Activated CD4-positive, CD25-positive, alpha-beta regulatory T cell treated with anti-CD3 and anti-CD28 coated beads, Interleukin-2, amount 50 U/mL, for 24 hours (primary cell): ENCODE measurements at regions not wholly inside any gene's neighbourhood (a gene's known extent, or its start where the extent isn't known, plus 50 kb on each side); places are given as distances from the start of the nearest gene placed in this dataset.

Source experiments
- ATAC-seq, 2 donors: fragments of 150-1000 bp; cut with Tn5 transposase; one replicate each; pipeline ENCODE4 v1.10.0; 2021; ENCODE audit warnings: mild to moderate bottlenecking in 1 of 2, moderate library complexity in 1 of 2

DNA sequence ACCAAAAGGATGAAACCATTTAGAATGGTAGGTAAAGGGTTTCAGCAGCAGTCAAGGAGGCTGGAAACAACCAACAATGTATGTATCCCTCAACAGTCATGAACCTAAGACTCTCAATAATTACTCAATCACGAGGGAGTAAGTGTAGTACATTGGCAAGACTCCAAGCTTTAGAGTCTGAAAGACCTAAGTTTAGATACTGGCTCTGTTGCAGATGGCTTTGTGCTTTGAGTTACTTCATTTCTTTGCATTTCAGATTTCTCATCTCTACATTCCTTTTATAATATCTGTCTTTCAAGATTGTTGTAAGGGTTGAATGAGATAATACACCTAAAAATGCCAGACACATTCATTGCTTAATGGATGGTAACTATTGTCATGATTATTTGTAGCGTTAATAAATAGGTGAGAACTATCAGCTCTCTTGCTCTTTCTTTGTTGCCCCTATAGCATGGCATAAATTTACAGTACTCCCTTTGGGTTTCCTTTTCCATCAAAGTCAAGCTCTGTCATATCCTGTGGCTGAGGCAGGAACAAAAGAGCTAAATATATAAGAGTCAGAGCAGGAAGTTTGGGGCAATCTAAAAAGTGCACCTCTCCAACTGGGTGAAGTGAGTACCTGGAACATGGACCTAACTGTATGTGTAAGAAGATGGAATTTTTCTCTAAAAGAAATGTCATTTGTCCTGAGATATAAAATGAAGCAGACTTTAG lies 228.2 kb upstream of the ZC3H12C start:
- ATAC-seq, result no peak

DNA sequence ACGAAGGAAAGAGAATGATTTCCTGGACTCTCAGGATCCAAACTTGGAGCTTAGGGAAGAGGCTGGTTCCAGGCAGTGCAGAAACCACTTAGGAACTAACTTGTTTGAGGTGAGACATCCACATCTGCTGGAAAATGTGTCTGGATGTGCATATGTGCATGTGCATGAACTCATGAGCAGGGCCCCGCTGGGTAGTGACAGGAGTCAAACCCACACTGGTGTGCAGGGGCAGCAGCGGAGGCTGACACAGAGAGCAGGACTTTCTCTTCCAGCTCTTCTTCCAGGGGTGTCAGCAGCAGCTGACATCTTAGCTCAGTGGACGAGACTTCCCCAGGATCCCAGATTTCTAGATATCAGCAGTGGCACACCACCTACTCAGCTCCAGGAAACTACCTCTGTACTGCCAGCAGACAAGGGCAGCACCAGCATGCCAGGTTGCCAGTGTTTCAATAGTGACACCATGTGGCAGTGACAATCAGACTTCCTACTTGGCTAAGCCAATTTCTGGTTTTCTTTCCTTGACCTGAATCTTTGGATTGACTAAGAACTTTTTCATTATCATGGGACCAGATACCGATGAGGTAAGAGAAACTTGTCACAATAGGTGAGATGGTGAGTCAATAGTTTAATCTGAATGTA lies 227.5 kb upstream of the ZC3H12C start:
- ATAC-seq, result no peak

- ATAC-seq, result no peak
Measured at GRCh38 chr11:109867784-109868183, 225.4 kb upstream of the ZC3H12C start.

DNA sequence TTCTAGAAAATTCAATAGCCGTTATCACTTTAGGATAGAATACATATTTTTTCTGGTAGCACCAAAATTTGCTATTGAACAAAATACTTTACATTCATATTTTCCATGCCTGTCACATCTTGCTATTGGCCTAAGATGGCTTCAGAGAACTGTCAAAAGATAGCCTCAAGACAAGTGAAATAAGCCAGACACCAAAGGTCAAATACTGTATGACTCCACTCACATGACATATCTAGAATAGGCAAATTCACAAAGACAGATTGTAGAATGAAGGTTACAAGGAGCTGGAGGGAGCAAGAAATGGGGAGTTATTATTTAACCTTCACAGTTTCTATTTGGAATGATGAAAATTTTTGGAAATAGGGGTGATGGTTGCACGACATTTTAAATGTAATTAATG lies 223.7 kb upstream of the ZC3H12C start:
- no peak for ATAC-seq

DNA sequence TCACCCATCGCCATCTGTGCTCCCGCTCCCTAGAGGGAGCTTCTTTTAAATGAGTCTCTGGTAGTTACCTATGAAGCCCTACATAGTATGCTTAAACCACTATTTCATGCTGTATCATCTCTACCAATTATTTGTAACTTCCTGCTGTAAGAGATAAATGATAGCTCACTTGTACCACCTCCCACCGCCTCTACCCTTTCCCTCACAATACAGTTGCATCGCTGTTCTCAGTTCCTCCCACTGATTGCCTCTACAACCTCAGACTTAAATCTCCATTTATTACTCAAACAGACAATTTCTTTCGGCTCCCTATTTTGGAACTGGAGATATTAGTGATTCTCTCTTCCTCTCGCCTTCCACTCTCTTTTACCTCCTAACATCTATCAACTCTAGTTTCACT lies 222.9 kb upstream of the ZC3H12C start:
- ATAC-seq, result peak in 1 of 2 donors; percentile 24

GRCh38 chr11:109877043-109877442 lies 216.1 kb upstream of the ZC3H12C start:
- no peak for ATAC-seq

- ATAC-seq, result no peak
Measured at GRCh38 chr11:109884501-109884900, 208.7 kb upstream of the ZC3H12C start.

- ATAC-seq, result no peak
Measured at GRCh38 chr11:109885006-109885405, 208.2 kb upstream of the ZC3H12C start.

GRCh38 chr11:109892321-109892794 lies 200.8 kb upstream of the ZC3H12C start:
- no peak for ATAC-seq

DNA sequence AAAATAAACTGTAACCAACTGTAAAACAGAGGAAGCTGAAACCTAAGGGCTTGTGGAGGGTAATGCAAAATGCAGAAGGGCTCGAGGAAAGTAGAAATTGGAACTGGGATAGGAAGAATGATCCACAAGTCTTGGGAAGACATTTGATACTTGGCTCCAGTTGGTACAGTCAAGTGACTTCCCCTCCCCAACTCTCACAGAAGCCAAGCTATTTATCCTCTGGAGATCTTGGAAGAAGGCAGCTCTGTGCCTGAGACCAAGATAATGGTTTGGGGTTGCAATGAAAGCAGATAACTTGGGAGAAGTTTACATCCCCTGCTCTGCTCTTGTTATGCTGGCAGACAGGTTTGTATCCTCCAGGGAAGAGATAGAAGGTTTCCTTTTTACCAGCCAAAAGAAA lies 198.9 kb upstream of the ZC3H12C start:
- ATAC-seq, result no peak

GRCh38 chr11:109898592-109898991 lies 194.6 kb upstream of the ZC3H12C start:
- ATAC-seq, result no peak

DNA sequence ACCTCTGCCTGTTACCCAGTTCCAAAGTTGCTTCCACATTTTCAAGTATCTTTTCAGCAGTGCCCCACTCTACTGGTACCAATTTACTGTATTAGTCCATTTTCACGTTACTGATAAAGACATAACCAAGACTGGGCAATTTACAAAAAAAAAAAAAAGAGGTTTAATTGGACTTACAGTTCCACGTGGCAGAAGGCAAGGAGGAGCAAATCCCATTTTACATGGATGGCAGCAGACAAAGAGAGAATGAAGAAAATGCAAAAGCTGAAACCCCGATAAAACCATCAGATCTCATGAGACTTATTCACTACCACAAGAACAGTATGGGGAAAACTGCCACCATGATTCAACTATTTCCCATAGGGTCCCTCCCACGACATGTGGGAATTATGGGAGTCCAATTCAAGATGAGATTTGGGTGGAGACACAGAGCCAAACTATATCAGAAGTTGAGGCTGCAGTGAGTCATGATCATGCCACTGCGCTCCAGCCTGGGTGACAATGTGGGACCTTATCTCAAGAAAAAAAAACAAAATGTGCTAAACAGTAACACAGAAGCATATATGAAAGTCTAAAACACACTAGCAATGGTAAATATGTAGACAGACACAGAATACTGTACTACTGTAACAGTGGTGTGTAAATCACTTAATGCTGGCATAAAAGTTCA lies 190.3 kb upstream of the ZC3H12C start:
- no peak for ATAC-seq

DNA sequence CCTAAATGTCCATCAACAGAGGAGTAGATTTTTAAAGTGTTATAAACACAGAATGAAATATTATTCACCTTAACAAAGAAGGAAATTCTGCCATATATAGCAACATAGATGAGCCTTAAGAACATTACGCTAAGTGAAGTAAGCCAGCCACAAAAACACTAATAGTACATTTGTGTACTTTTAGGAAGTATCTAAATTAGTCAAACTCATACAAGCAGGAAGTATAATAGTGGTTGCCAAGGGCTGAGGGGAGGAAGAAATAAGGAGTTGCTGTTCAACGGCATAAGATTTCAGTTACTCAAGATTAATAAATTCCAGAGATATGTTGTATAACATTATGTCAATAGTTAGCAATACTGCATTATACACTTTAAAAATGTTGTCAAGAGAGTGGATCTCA lies 181.7 kb upstream of the ZC3H12C start:
- no peak for ATAC-seq

GRCh38 chr11:109914038-109914437 lies 179.2 kb upstream of the ZC3H12C start:
- ATAC-seq, result no peak

DNA sequence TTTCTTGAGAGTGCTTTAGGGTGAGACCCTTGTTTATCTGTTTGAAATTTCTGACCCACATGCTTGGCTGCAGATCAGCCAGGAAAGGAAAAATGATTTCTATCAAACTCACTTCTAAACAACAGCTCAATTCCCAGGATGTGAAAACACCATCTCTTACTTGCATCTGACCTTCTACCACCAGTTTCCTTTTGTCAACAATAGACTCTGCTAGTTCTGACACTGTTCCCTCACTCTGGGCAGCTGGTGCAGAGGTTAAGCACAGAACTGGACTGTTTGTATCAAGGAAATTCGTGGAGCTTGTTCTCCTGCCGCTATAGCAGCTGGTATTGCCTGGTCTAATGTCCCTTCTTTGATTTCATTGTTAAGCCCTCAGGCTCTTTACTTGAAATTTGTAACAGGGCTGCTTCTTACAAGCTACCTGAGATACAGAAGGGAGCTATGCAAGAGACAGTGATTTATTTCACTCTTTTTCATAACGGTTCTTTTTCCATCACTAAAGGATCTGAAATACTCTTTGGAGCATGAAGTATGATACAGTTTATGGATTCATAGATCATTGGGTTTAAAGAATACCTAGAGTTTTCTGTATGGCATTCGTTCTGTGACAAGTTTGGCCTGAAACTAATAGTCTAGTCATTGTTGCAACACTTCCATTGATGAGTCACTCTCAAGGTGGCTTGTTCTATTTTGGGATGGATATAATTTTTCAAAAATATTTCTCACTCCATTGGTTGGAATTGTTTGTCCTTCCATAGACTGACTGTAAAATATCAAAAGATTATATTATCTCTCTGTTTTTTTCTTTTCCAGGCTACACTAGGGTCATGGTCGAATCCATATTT lies 178.2 kb upstream of the ZC3H12C start:
- ATAC-seq, result no peak

DNA sequence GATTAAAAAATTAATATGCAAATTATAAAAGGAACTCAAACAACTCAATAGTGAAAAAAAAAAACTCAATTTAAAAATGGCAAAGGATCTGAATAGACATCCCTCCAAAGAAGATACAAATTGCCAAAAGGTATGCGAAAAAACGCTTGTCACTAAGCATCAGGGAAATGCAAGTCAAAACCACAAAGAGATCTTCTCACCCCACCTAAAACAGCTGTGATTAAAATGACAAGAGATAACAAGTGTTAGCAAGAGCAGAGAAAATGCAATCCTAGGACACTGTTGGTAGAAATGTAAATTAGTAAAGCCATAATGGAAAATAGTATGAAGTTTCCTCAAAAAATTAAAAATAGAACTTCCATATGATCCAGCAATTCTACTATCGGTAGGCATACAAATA lies 166.3 kb upstream of the ZC3H12C start:
- ATAC-seq, result no peak

DNA sequence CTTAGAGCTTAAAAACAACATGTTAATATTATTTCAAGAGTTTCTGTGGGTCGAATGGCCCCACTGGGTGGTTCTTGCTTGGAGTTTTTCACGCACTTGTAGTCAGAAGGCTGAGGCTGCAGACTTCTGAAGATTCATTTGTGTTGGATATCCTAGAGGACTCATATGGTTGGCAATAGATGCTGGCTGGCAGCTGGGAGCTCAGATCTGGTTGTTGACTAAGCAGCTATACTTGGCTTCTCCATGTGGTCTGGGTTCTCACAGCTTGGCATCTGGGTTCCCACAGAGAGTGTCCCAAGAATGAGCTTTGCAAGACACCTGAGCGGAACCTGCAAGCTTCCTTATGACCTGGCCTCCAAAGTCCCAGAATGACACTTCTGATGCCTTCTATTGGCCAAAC lies 163.9 kb upstream of the ZC3H12C start:
- ATAC-seq, result no peak

GRCh38 chr11:109933126-109933525 lies 160.1 kb upstream of the ZC3H12C start:
- no peak for ATAC-seq

- ATAC-seq, result no peak
Measured at GRCh38 chr11:109934151-109934550, 159.0 kb upstream of the ZC3H12C start.

GRCh38 chr11:109936661-109937180 lies 156.5 kb upstream of the ZC3H12C start:
- ATAC-seq, result no peak

- ATAC-seq, result no peak
Measured at GRCh38 chr11:109937968-109938367, 155.2 kb upstream of the ZC3H12C start.

GRCh38 chr11:109939166-109939810 lies 153.9 kb upstream of the ZC3H12C start:
- ATAC-seq, result no peak
